ENCODE measurements at regions not wholly inside any gene's neighbourhood (a gene's known extent, or its start where the extent isn't known, plus 50 kb on each side); places are given as distances from the start of the nearest gene placed in this dataset.

DNA sequence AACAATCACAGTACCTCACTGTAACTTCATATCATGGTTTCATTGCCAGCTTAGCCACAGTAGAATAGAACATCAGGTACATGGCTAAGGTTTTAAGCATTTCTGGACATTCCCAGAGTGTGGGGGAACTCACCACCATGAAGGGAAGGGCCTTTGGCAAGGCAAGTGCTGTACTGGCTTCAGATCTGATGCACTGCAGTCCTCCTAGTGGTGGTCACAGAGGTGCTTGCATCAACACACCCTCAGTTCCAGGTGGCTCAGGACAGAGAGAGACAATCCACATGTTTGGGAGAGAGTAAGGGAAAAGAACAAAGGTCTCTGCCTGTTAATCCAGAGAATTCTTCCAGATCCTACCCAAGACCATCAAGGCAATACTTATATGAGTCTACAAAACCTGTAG is 528.4 kb upstream of the RGS18 start:
- H3K4me2 ChIP-seq (ENCODE audit: low read depth, low read length): no peak overlapping the region
- H4K8ac ChIP-seq (ENCODE audit: low read depth in 2 of 2, low read length in 2 of 2): no peak overlapping the region
- H3K9me3 ChIP-seq (ENCODE audit: control insufficient read depth, insufficient read depth, low read length): no peaks in the 10 kb centered on the region
- CTCF ChIA-PET: no interaction called here
- H4K20me1 ChIP-seq (ENCODE audit: insufficient read depth, low read length): no peaks in the 10 kb centered on the region
- H2AK5ac ChIP-seq (ENCODE audit: low read depth, low read length): no peak overlapping the region
- no peaks in the 10 kb centered on the region for H3K27me3 ChIP-seq (ENCODE audit: control insufficient read depth, insufficient read depth, low read length)
- no peak overlapping the region for H3K4me3 ChIP-seq (ENCODE audit: insufficient read depth, low read depth, low read length)
- H3K9ac ChIP-seq (ENCODE audit: low read depth, low read length): no peak overlapping the region
- BruUV-seq (replicated peaks): no TSS peak
- dilution Hi-C loops (cut with HindIII; ENCODE audit: low sequenced_read_pairs, unreplicated experiment): no loop called here
- TF ChIP-seq FOS (IDR thresholded peaks at IDR 0.05; ENCODE audit: low read depth, low read length) (no peak), CHD1 (IDR thresholded peaks at IDR 0.05; ENCODE audit: low read depth, low read length) (no peak), CEBPB (IDR thresholded peaks at IDR 0.05; ENCODE audit: low read depth, low read length) (no peak), MXI1 (IDR thresholded peaks at IDR 0.05; ENCODE audit: borderline replicate concordance, low read depth, low read length) (no peak), RFX5 (IDR thresholded peaks at IDR 0.05; ENCODE audit: low read depth, low read length) (no peak), RCOR1 (IDR thresholded peaks at IDR 0.05; ENCODE audit: insufficient replicate concordance, low read length) (no peak), NFE2L2 (IDR thresholded peaks at IDR 0.05; ENCODE audit: low read depth, low read length) (no peak), POLR2A (IDR thresholded peaks at IDR 0.05; ENCODE audit: low read depth, low read length) (no peak), MAFK (IDR thresholded peaks at IDR 0.05; ENCODE audit: low read depth, low read length) (no peak), USF2 (IDR thresholded peaks at IDR 0.05; ENCODE audit: low read depth, low read length) (no peak), BHLHE40 (IDR thresholded peaks at IDR 0.05; ENCODE audit: low read depth, low read length) (no peak), MAZ (IDR thresholded peaks at IDR 0.05; ENCODE audit: borderline replicate concordance, low read depth, low read length) (no peak), RAD21 (IDR thresholded peaks at IDR 0.05; ENCODE audit: low read length) (no peak)
- TF ChIP-seq, protein P1, sequence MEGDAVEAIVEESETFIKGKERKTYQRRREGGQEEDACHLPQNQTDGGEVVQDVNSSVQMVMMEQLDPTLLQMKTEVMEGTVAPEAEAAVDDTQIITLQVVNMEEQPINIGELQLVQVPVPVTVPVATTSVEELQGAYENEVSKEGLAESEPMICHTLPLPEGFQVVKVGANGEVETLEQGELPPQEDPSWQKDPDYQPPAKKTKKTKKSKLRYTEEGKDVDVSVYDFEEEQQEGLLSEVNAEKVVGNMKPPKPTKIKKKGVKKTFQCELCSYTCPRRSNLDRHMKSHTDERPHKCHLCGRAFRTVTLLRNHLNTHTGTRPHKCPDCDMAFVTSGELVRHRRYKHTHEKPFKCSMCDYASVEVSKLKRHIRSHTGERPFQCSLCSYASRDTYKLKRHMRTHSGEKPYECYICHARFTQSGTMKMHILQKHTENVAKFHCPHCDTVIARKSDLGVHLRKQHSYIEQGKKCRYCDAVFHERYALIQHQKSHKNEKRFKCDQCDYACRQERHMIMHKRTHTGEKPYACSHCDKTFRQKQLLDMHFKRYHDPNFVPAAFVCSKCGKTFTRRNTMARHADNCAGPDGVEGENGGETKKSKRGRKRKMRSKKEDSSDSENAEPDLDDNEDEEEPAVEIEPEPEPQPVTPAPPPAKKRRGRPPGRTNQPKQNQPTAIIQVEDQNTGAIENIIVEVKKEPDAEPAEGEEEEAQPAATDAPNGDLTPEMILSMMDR (conservative IDR thresholded peaks at IDR 0.05; ENCODE audit: low read depth, low read length): no peak
- TF ChIP-seq, protein P2, sequence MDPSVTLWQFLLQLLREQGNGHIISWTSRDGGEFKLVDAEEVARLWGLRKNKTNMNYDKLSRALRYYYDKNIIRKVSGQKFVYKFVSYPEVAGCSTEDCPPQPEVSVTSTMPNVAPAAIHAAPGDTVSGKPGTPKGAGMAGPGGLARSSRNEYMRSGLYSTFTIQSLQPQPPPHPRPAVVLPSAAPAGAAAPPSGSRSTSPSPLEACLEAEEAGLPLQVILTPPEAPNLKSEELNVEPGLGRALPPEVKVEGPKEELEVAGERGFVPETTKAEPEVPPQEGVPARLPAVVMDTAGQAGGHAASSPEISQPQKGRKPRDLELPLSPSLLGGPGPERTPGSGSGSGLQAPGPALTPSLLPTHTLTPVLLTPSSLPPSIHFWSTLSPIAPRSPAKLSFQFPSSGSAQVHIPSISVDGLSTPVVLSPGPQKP (IDR thresholded peaks at IDR 0.05; ENCODE audit: borderline replicate concordance, low read depth, low read length): no peak
- ATAC-seq (ENCODE audit: low read depth): no peak
- H3K9me1 ChIP-seq (ENCODE audit: insufficient read depth, low read length): no peaks in the 10 kb centered on the region
- no peak overlapping the region for H3K18ac ChIP-seq (ENCODE audit: low read depth, low read length)
- in situ Hi-C loops (cut with MboI; ENCODE audit: low sequenced_read_pairs): no loop called here
- POLR2A ChIA-PET (ENCODE audit: unreplicated experiment): no interaction called here
- no peak overlapping the region for H2BK15ac ChIP-seq (ENCODE audit: low read depth, low read length)
- H2BK20ac ChIP-seq (ENCODE audit: low read depth, low read length): no peak overlapping the region
- no peak overlapping the region for H4K91ac ChIP-seq (ENCODE audit: insufficient read depth, low read depth, low read length)
- H3K4me1 ChIP-seq (ENCODE audit: control insufficient read depth, insufficient read depth, low read length): no peaks in the 10 kb centered on the region
- H2BK120ac ChIP-seq (ENCODE audit: low read depth, low read length): no peak overlapping the region
- no peaks in the 10 kb centered on the region for H3K36me3 ChIP-seq (ENCODE audit: control insufficient read depth, insufficient read depth, low read length)
- no peaks in the 10 kb centered on the region for H3K79me1 ChIP-seq (ENCODE audit: low read depth in 1 of 2, low read length in 2 of 2)
- 0 out of 2 replicates have a peak overlapping the region, but pooled peaks have one; percentile 6 for H3K14ac ChIP-seq (replicated peaks; ENCODE audit: low read depth, low read length)
- DNase-seq: no peak
- H3K23ac ChIP-seq (ENCODE audit: low read depth, low read length): no peak overlapping the region
- no peak overlapping the region for H3K4ac ChIP-seq (ENCODE audit: low read depth, low read length)
- H2AFZ ChIP-seq (replicated peaks; ENCODE audit: low read length, poor library complexity): peak overlapping the region; percentile 40
- no peak overlapping the region for H2BK5ac ChIP-seq (ENCODE audit: low read depth, low read length, poor library complexity, severe bottlenecking)
- no peak overlapping the region for H4K5ac ChIP-seq (ENCODE audit: low read depth, low read length)
- intact Hi-C loops (cut with micrococcal nuclease): no loop called here
- H2AK9ac ChIP-seq (replicated peaks; ENCODE audit: low read depth, low read length, poor library complexity): no peak overlapping the region
- no peak overlapping the region for H3K56ac ChIP-seq (ENCODE audit: extremely low read depth, insufficient read depth, low read length)
- no peak overlapping the region for H3K27ac ChIP-seq (ENCODE audit: insufficient read depth, low read length)

Measured in IMR-90 (cell line).